RWPE1 (cell line): ENCODE measurements at regions not wholly inside any gene's neighbourhood (a gene's known extent, or its start where the extent isn't known, plus 50 kb on each side); places are given as distances from the start of the nearest gene placed in this dataset.
"Not testable (repeated sequence)": the region's sequence is repeated elsewhere in the genome, so short reads cannot be mapped to it uniquely, and the experiment has no call there.

Experiments
- CTCF ChIA-PET: fragments of 350-600 bp; sonication (Branson Sonifier 250); formaldehyde crosslinking; extraction: SDS; loops from one replicate; lab custom pipeline; 2021; lab: Yijun Ruan, JAX
- POLR2A ChIA-PET: fragments of 400-600 bp; formaldehyde crosslinking; extraction: SDS; loops from one replicate; lab custom pipeline; 2020; ENCODE audit warnings: antibody characterized with exemption; ENCODE audit not compliant: low non-redundant PET; lab: Yijun Ruan, JAX
- DNase-seq: peaks from one replicate; pipeline ENCODE4 v3.0.0; 2012; ENCODE audit warnings: low spot score
- H3K27ac ChIP-seq: fragments of 450-650 bp; 2 replicates; pipeline ENCODE4 v1.5.1; 2017
- TF ChIP-seq, protein P1 (sequence below): fragments of 450-650 bp; conservative IDR thresholded peaks from 2 replicates; pipeline ENCODE4 v1.5.1; 2017; ENCODE audit warnings: low read depth, mild to moderate bottlenecking

DNA sequence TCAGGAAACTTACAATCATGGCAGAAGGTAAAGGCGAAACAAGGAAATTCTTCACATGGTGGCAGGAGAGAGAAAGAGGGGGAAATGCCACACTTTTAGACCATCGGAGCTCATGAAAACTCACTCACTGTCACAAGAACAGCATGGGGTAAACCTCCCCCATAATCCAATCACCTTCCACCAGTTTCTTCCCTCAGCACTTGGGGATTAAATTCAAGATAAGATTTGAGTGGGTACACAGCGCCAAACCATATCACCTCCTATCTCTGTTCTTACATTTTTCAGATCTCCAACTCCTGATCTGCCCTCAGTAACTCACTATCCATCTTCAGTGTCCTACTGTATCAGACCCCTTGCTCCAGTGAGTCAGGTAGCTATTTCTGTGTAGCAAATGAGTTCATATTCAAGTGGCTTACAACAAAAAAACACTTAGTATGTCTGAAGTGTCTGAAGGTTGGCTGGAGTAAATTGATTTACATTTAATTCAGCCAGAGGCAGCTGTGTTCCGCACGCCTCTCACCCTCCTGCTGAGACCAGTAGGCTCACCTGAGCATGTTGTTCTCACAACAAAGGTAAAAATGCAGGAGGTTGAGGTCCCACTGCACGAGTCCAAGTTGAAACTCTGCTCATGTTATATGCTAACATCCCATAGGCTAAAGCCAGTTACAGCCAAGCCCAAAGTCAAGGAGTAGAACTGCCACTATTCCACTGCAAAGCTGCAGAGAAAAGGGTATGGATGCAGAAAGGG lies 180.7 kb upstream of the LMCD1 start:
- TF ChIP-seq, protein P1, sequence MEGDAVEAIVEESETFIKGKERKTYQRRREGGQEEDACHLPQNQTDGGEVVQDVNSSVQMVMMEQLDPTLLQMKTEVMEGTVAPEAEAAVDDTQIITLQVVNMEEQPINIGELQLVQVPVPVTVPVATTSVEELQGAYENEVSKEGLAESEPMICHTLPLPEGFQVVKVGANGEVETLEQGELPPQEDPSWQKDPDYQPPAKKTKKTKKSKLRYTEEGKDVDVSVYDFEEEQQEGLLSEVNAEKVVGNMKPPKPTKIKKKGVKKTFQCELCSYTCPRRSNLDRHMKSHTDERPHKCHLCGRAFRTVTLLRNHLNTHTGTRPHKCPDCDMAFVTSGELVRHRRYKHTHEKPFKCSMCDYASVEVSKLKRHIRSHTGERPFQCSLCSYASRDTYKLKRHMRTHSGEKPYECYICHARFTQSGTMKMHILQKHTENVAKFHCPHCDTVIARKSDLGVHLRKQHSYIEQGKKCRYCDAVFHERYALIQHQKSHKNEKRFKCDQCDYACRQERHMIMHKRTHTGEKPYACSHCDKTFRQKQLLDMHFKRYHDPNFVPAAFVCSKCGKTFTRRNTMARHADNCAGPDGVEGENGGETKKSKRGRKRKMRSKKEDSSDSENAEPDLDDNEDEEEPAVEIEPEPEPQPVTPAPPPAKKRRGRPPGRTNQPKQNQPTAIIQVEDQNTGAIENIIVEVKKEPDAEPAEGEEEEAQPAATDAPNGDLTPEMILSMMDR, result no peak
- H3K27ac ChIP-seq, result no peak overlapping the region
- CTCF ChIA-PET, result no interaction called here
- no peak for DNase-seq
- POLR2A ChIA-PET, result no interaction called here

DNA sequence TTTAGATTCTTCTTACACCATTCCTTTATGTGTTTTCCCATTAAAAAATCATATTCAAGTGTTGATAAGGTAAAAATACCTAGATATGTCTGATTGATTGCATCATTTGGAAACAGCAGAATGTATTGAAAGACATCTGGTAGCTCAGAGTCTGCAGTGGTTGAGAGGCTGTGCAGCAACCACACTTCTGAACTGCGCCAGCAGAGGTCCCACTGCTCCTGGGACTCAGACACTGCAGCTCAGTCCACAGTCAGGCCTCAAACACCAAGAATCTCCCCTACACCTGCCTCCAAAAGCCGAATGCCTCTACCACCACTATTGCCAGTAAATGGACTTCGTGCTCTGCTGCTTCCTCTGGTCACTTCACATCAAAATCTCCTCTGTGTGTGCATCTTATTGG lies 176.9 kb upstream of the LMCD1 start:
- ChIA-PET CTCF (interaction anchor here (0.6 kb wide), 1 partner anchor 92 kb away, joined by 3 read pairs; no protein-coding TSS in a partner anchor), POLR2A (no interaction called here)
- no peak for DNase-seq
- TF ChIP-seq, protein P1, result no peak
- no peak overlapping the region for H3K27ac ChIP-seq

DNA sequence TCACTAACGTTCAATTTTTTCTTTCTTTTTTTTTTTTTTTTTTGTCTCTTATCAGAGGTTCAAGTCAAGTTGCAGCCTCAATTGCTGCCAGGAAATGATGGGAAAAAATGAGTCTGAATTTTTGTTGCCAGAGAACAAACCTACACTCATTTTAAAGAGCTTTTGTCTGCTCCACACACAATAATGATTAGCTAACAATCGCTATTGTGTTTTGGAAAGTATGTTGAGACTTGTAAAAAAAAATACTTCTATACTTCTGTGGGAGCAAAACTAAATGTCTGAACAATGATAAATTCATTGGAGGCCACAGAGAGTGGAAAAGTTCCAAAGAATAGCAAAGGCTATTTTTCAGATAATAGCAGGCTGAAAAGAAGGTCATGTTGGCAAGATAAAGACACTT lies 176.3 kb upstream of the LMCD1 start:
- DNase-seq, result no peak
- CTCF ChIA-PET, result interaction anchor here (0.6 to 0.7 kb wide), 2 partner anchors 92 to 237 kb away, joined by 3 to 5 read pairs; no protein-coding TSS in a partner anchor
- TF ChIP-seq, protein P1, result no peak
- POLR2A ChIA-PET, result no interaction called here
- H3K27ac ChIP-seq, result no peak overlapping the region

DNA sequence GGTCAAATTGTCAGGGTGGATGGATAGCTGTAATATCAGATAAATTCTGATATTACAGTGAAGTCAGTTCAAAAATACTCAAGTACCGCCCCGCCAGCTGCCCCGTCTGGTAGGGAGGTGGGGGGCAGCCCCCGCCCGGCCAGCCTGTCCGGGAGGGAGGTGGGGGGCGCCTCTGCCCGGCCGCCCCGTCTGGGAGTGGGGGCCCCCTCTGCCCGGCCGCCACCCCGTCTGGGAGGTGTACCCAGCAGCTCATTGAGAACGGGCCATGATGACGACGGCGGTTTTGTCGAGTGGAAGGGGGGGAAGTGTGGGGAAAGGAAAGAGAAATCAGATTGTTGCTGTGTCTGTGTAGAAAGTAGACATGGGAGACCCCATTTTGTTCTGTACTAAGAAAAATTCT lies 175.8 kb upstream of the LMCD1 start:
- POLR2A ChIA-PET, DNase-seq, H3K27ac ChIP-seq: not testable (repeated sequence)
- CTCF ChIA-PET, result interaction anchor here (0.7 kb wide), 1 partner anchor 237 kb away, joined by 5 read pairs; no protein-coding TSS in a partner anchor

DNA sequence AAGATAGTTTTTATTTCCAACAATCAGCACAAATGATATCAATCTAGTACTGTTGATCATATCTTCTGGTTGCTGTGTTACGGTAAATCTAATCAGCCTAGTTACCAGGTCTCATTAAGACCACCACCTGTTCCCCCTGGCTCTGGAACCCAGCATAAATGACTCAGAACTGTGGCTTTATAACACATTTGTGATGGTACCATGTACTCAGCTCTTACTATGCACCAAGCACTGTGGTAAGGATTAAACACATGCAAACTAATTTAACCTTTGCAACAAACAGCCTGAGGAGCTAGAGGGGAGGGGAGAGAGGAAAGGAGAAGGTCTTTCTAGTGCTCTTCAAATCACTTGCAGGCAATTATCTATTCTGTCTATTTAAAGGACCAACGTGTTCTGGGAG lies 173.9 kb upstream of the LMCD1 start:
- no peak overlapping the region for H3K27ac ChIP-seq
- no peak for DNase-seq
- ChIA-PET CTCF (no interaction called here), POLR2A (no interaction called here)
- TF ChIP-seq, protein P1, result no peak

DNA sequence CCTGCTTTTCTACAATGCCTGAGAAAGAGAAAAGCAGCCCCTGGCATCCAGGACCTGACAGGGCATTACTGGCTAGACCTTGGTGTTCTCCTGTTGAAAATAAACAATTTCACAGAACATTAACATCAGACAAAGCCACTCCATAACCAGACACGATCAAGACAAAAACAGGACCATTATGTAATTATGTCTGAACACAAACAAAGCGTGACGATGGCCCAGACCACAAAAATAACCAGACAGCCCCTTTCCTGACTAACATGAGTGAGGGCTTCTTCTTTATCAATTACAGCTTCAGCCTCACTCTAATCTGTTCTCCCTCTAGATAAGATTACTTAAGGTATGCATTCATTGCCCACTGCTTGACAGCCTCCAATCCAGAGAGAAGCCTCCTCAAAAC lies 172.7 kb upstream of the LMCD1 start:
- CTCF ChIA-PET, result no interaction called here
- TF ChIP-seq, protein P1, result no peak
- POLR2A ChIA-PET, result no interaction called here

DNA sequence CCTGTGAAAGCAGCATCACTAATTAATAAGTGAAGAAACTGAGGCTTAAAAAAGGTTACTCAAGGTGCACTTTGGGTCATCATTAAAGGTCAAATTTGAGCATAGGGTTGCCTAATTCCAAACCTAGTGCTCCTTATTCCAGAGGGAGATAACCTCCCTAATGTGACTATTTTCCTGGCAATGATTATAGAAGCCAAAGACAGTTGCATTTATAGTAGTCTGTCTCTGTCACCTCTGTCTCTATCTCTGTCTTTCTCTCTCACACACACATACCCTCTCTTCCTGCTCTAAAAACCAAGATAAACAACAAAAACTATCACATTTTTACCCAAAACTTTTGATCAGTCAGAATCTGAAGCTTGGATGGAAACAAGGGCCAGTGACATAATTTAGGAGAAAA lies 172.0 kb upstream of the LMCD1 start:
- CTCF ChIA-PET, result no interaction called here

More for the DNA sequence above, 172.7 kb upstream of the LMCD1 start:
- no peak for DNase-seq
- no peak overlapping the region for H3K27ac ChIP-seq

More for the DNA sequence above, 172.0 kb upstream of the LMCD1 start:
- POLR2A ChIA-PET, result no interaction called here
- H3K27ac ChIP-seq, result no peak overlapping the region
- no peak for DNase-seq
- TF ChIP-seq, protein P1, result no peak
